K562 (cell line): ENCODE measurements at regions not wholly inside any gene's neighbourhood (a gene's known extent, or its start where the extent isn't known, plus 50 kb on each side); places are given as distances from the start of the nearest gene placed in this dataset.

Source experiments
- ATAC-seq: fragments of 200-7000 bp; cut with Tn5 transposase; 3 replicates; pipeline ENCODE4 v1.9.1; 2020; ENCODE audit warnings: moderate library complexity
- BruUV-seq: library from RNA; stranded (reverse); fragments of 400-500 nt; replicated peaks from 2 replicates; lab custom pipeline; 2021; lab: Mats Ljungman, UMichigan
- CTCF ChIA-PET: fragments of 300-600 bp; formaldehyde crosslinking; extraction: SDS; loops from one replicate; lab custom pipeline; 2021; ENCODE audit warnings: low intra/inter-chr PET ratio; lab: Yijun Ruan, JAX
- POLR2A ChIA-PET: fragments of 300-600, 350-650 bp; sonication (Branson Sonifier 250); formaldehyde crosslinking; extraction: SDS; loops from one replicate; lab custom pipeline; 2021; ENCODE audit warnings: antibody characterized with exemption, inconsistent platforms; lab: Yijun Ruan, JAX
- DNase-seq, 4 experiments: peaks; one replicate each; pipeline versions ENCODE4 v3.0.0 to v3.0.0-alpha.2; 2011 to 2018; ENCODE audit warnings: low spot score in 3 of 4, mixed read lengths in 3 of 4; ENCODE audit errors: extremely low read depth in 1 of 4
- FAIRE-seq: peaks from 2 replicates; lab custom pipeline; 2011; peaks lifted over from hg19 to GRCh38; lab: Jason Lieb, UNC
- H2AFZ ChIP-seq: 2 replicates; pipeline ENCODE4 v1.6.0; 2011; ENCODE audit warnings: low read depth, low read length, control low read depth, inconsistent platforms
- H3K27ac ChIP-seq: fragments of 200-600 bp; 3 replicates; pipeline ENCODE4 v1.8.0; 2011; ENCODE audit warnings: low read depth, mild to moderate bottlenecking, control low read depth, inconsistent platforms, low read length, moderate library complexity, mixed read lengths; ENCODE audit errors: extremely low read depth
- H3K27me3 ChIP-seq, 2 experiments: fragments of 300-600 bp in 1 of 2; 2 replicates in 1 of 2; 3 replicates in 1 of 2; pipeline versions ENCODE4 v1.6.0 to v1.8.0; 2011; ENCODE audit warnings: inconsistent platforms in 2 of 2, low read length in 2 of 2, mild to moderate bottlenecking in 1 of 2, mixed read lengths in 1 of 2, moderate library complexity in 1 of 2; ENCODE audit not compliant: control insufficient read depth in 2 of 2, insufficient read depth in 2 of 2
- H3K36me3 ChIP-seq: fragments of 300-600 bp; 3 replicates; pipeline ENCODE4 v1.8.0; 2011; ENCODE audit warnings: mild to moderate bottlenecking, low read length, inconsistent platforms; ENCODE audit not compliant: control insufficient read depth, insufficient read depth
- H3K4me1 ChIP-seq, 2 experiments: fragments of 200-600 bp in 1 of 2; replicated peaks in 1 of 2; 2 replicates in 1 of 2; 3 replicates in 1 of 2; pipeline versions ENCODE4 v1.5.1 to v1.8.0; 2011; ENCODE audit warnings: inconsistent platforms in 2 of 2, low read length in 2 of 2, mild to moderate bottlenecking in 1 of 2, mixed read lengths in 1 of 2, moderate library complexity in 1 of 2; ENCODE audit not compliant: control insufficient read depth in 2 of 2, insufficient read depth in 2 of 2
- H3K4me2 ChIP-seq: 2 replicates; pipeline ENCODE4 v1.6.1; 2011; ENCODE audit warnings: low read length, control low read depth, inconsistent platforms, mixed read lengths; ENCODE audit not compliant: insufficient read depth
- H3K4me3 ChIP-seq: fragments of 200-600 bp; sonication (generic), shearing (Covaris generic); 2 replicates; pipeline ENCODE4 v1.5.1; 2016; ENCODE audit warnings: control low read depth, inconsistent platforms
- H3K79me2 ChIP-seq: fragments of 200-600 bp; 3 replicates; pipeline ENCODE4 v1.8.0; 2011; ENCODE audit warnings: low read length, inconsistent platforms; ENCODE audit not compliant: control insufficient read depth, insufficient read depth
- H3K9ac ChIP-seq, 2 experiments: 2 replicates each; pipeline versions ENCODE4 v1.6.0 to v1.6.1; 2011; ENCODE audit warnings: low read depth in 2 of 2, low read length in 2 of 2, control low read depth in 1 of 2, inconsistent platforms in 1 of 2, mild to moderate bottlenecking in 1 of 2, mixed read lengths in 1 of 2; ENCODE audit not compliant: insufficient read depth in 1 of 2
- H3K9me1 ChIP-seq: one replicate; pipeline ENCODE4 v1.6.0; 2011; ENCODE audit warnings: inconsistent platforms, mild to moderate bottlenecking, low read length, moderate library complexity; ENCODE audit not compliant: control insufficient read depth, insufficient read depth
- H3K9me3 ChIP-seq: replicated peaks from 2 replicates; pipeline ENCODE4 v1.5.1; 2011; ENCODE audit warnings: low read depth, low read length, inconsistent platforms; ENCODE audit not compliant: control insufficient read depth, insufficient read depth
- H4K20me1 ChIP-seq: replicated peaks from 2 replicates; pipeline ENCODE4 v1.6.1; 2011; ENCODE audit warnings: low read length, inconsistent platforms, mixed read lengths; ENCODE audit not compliant: control insufficient read depth, insufficient read depth
- CEBPG ChIP-seq, 3 experiments: fragments of 200-800 bp in 1 of 3; sonication (Bioruptor generic) in 1 of 3; sonication (generic) in 1 of 3; formaldehyde crosslinking in 1 of 3; IDR thresholded peaks in 2 of 3; conservative IDR thresholded peaks in 1 of 3; 2 replicates each; pipeline versions ENCODE4 v1.6.1 to v1.8.0; 2016 to 2022; ENCODE audit warnings: missing compliant biosample characterization in 2 of 3, missing genetic modification characterization in 2 of 3, mild to moderate bottlenecking in 1 of 3, missing genetic modification reagents in 1 of 3
- EP300 ChIP-seq: IDR thresholded peaks from 2 replicates; pipeline ENCODE4 v1.6.1; 2012; ENCODE audit warnings: low read length, improper control_type of control experiment
- FOXO4 ChIP-seq: fragments of 450-650 bp; formaldehyde crosslinking; IDR thresholded peaks from 2 replicates; pipeline ENCODE4 v1.4.0; 2020; ENCODE audit warnings: mild to moderate bottlenecking, moderate library complexity
- HSF4 ChIP-seq: fragments of 250-450 bp; sonication (Bioruptor Pico); IDR thresholded peaks from 2 replicates; pipeline ENCODE4 v2.1.2; 2022; ENCODE audit warnings: mild to moderate bottlenecking, moderate library complexity, borderline replicate concordance
- MNT ChIP-seq, 2 experiments: fragments of 450-650 bp; conservative IDR thresholded peaks; 2 replicates each; pipeline ENCODE4 v1.6.1; 2017; ENCODE audit warnings: mild to moderate bottlenecking in 2 of 2, moderate library complexity in 2 of 2
- NFRKB ChIP-seq: fragments of 450-650 bp; IDR thresholded peaks from 2 replicates; pipeline ENCODE4 v1.6.1; 2016; ENCODE audit warnings: low read depth
- THRAP3 ChIP-seq: fragments of 450-650 bp; IDR thresholded peaks from 2 replicates; pipeline ENCODE4 v1.6.1; 2016; ENCODE audit warnings: mild to moderate bottlenecking, inconsistent platforms, borderline replicate concordance
- in situ Hi-C: fragments of 300-500 bp; cut with MboI; formaldehyde crosslinking; loops from 4 replicates; pipeline ENCODE4 v1.15.0; 2018; ENCODE audit warnings: inconsistent platforms, mixed read lengths
- intact Hi-C: fragments of 100-400 bp; cut with micrococcal nuclease; formaldehyde crosslinking; loops from 2 replicates; pipeline ENCODE4 v1.14.2; 2022

- BruUV-seq = no TSS peak
- Histone ChIP-seq H3K79me2 (no peaks in the 10 kb centered on the region), H3K9me1 (no peaks in the 10 kb centered on the region), H3K4me1 (no peaks in the 10 kb centered on the region), H3K27ac (no peak overlapping the region), H2AFZ (no peak overlapping the region), H3K4me2 (no peak overlapping the region), H3K36me3 (no peaks in the 10 kb centered on the region), H3K9ac (no peak overlapping the region), H3K27me3 (no peaks in the 10 kb centered on the region), H4K20me1 (no peaks in the 10 kb centered on the region), H3K9me3 (no peaks in the 10 kb centered on the region), H3K4me3 (no peak overlapping the region)
- DNase-seq (no peak), FAIRE-seq (no peak), ATAC-seq (no peak)
- intact Hi-C loops (no loop called here), in situ Hi-C loops (no loop called here)
- POLR2A ChIA-PET = no interaction called here
- no peak for TF ChIP-seq NFRKB
- no peak for TF ChIP-seq MNT (conservative IDR thresholded peaks at IDR 0.05)
- TF ChIP-seq CEBPG (CRISPR knock-in tag; IDR thresholded peaks at IDR 0.05) = no peak
- no peak for TF ChIP-seq CEBPG (tag; conservative IDR thresholded peaks at IDR 0.05 in 1 of 2, IDR thresholded peaks at IDR 0.05 in 1 of 2)
- no peak for TF ChIP-seq HSF4 (CRISPR knock-in tag)
- no peak for TF ChIP-seq EP300
- no peak for TF ChIP-seq FOXO4 (CRISPR knock-in tag)
- no peak for TF ChIP-seq THRAP3
- CTCF ChIA-PET = no interaction called here
Observed at GRCh38 chr5:110013017-110013416, 323.3 kb downstream of the MAN2A1 start.
